ENCODE measurements at regions not wholly inside any gene's neighbourhood (a gene's known extent, or its start where the extent isn't known, plus 50 kb on each side); places are given as distances from the start of the nearest gene placed in this dataset.

GRCh38 chr5:115388240-115388639, 91.8 kb upstream of the CCDC112 start:
- TF ChIP-seq POLR2A (IDR thresholded peaks at IDR 0.05; ENCODE audit: low read depth, low read length) (no peak), POLR2AphosphoS5 (IDR thresholded peaks at IDR 0.05; ENCODE audit: low read depth, low read length) (no peak), TAF1 (IDR thresholded peaks at IDR 0.05; ENCODE audit: borderline replicate concordance, low read depth, low read length) (no peak)

All from GM12892 (cell line).